Caco-2 (cell line): ENCODE measurements at regions not wholly inside any gene's neighbourhood (a gene's known extent, or its start where the extent isn't known, plus 50 kb on each side); places are given as distances from the start of the nearest gene placed in this dataset.

Source experiments
- BruUV-seq: library from RNA; stranded (reverse); fragments of 400-500 nt; replicated peaks from 2 replicates; lab custom pipeline; 2021; lab: Mats Ljungman, UMichigan
- CTCF ChIA-PET: fragments of 300-600 bp; sonication (Branson Sonifier 250); formaldehyde crosslinking; loops from one replicate; lab custom pipeline; 2022; ENCODE audit warnings: antibody characterized with exemption; lab: Charles Lee
- POLR2A ChIA-PET: fragments of 300-600 bp; sonication (Branson Sonifier 250); formaldehyde crosslinking; loops from one replicate; lab custom pipeline; 2022; ENCODE audit warnings: antibody characterized with exemption; lab: Charles Lee
- DNase-seq, 2 experiments: peaks; one replicate each; pipeline versions ENCODE4 v3.0.0 to v3.0.0-alpha.2; 2020 to 2022
- H3K27me3 ChIP-seq: replicated peaks from 2 replicates; pipeline ENCODE4 v1.6.0; 2011; ENCODE audit warnings: low read length; ENCODE audit not compliant: control insufficient read depth, insufficient read depth
- H3K36me3 ChIP-seq: 2 replicates; pipeline ENCODE4 v1.5.1; 2011; ENCODE audit warnings: low read length; ENCODE audit not compliant: control insufficient read depth, insufficient read depth
- H3K4me1 ChIP-seq: fragments of 250-450 bp; sonication (Bioruptor Pico); 2 replicates; pipeline ENCODE4 v1.5.1; 2020; ENCODE audit warnings: mild to moderate bottlenecking
- H3K4me3 ChIP-seq: 2 replicates; pipeline ENCODE4 v1.5.1; 2011; ENCODE audit warnings: low read depth, mild to moderate bottlenecking, control low read depth, low read length
- H3K9me3 ChIP-seq: fragments of 250-450 bp; sonication (Bioruptor Pico); 2 replicates; pipeline ENCODE4 v1.5.1; 2020; ENCODE audit warnings: mild to moderate bottlenecking, moderate library complexity
- H3K27ac Mint-ChIP-seq: one replicate; pipeline ENCODE4 v1.8.0; 2022; ENCODE audit warnings: mixed read lengths; ENCODE audit not compliant: unreplicated experiment
- H3K27me3 Mint-ChIP-seq: one replicate; pipeline ENCODE4 v1.8.0; 2022; ENCODE audit warnings: mixed read lengths; ENCODE audit not compliant: insufficient read depth, unreplicated experiment
- H3K36me3 Mint-ChIP-seq: one replicate; pipeline ENCODE4 v1.8.0; 2022; ENCODE audit warnings: mild to moderate bottlenecking, mixed read lengths; ENCODE audit not compliant: insufficient read depth, unreplicated experiment
- H3K4me1 Mint-ChIP-seq: one replicate; pipeline ENCODE4 v1.8.0; 2022; ENCODE audit warnings: low read depth, mixed read lengths; ENCODE audit not compliant: unreplicated experiment
- H3K4me3 Mint-ChIP-seq: one replicate; pipeline ENCODE4 v1.8.0; 2022; ENCODE audit warnings: mild to moderate bottlenecking, moderate library complexity, mixed read lengths; ENCODE audit not compliant: unreplicated experiment
- H3K9me3 Mint-ChIP-seq: one replicate; pipeline ENCODE4 v1.8.0; 2022; ENCODE audit warnings: mixed read lengths; ENCODE audit not compliant: unreplicated experiment
- intact Hi-C: fragments of 100-400 bp; cut with micrococcal nuclease; formaldehyde crosslinking; loops from one replicate; pipeline ENCODE4 v1.10.0; 2022; ENCODE audit not compliant: unreplicated experiment
- TF ChIP-seq, protein P1 (sequence below), 2 experiments: fragments of 200-600 bp in 1 of 2; IDR thresholded peaks; 1 replicate in 1 of 2; 2 replicates in 1 of 2; pipeline versions ENCODE4 v1.5.1 to v1.8.0; 2011 to 2022; ENCODE audit warnings: antibody characterized with exemption in 1 of 2, control low read depth in 1 of 2, inconsistent platforms in 1 of 2, low read depth in 1 of 2, low read length in 1 of 2, mild to moderate bottlenecking in 1 of 2, moderate library complexity in 1 of 2; ENCODE audit not compliant: insufficient read depth in 1 of 2, severe bottlenecking in 1 of 2, unreplicated experiment in 1 of 2

DNA sequence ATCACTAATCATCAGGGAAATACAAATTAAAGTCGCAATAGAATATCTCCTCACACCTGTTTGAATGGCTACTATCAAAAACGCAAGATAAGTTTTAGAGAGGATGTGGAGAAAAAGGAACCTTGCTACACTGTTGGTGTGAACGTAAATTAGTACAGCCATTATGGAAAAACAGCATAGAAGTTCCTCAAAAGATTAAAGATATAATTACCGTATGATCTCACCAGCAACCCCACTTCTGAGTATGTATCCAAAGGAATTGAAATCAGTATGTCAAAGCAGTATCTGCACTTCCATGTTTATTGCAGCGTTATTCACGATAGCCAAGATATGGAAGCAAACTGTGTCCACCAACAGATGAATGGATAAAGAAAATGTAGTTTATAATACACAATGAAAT lies 164.4 kb downstream of the ZNF365 start:
- no TSS peak for BruUV-seq
- no peaks in the 10 kb centered on the region for H3K27me3 ChIP-seq
- no peak overlapping the region for H3K4me3 ChIP-seq
- Mint-ChIP-seq H3K9me3 (no peaks in the 10 kb centered on the region), H3K4me3 (no peak overlapping the region), H3K27me3 (peaks cover 11% of the 10 kb centered on the region), H3K4me1 (no peaks in the 10 kb centered on the region), H3K36me3 (no peaks in the 10 kb centered on the region), H3K27ac (no peak overlapping the region)
- TF ChIP-seq, protein P1, sequence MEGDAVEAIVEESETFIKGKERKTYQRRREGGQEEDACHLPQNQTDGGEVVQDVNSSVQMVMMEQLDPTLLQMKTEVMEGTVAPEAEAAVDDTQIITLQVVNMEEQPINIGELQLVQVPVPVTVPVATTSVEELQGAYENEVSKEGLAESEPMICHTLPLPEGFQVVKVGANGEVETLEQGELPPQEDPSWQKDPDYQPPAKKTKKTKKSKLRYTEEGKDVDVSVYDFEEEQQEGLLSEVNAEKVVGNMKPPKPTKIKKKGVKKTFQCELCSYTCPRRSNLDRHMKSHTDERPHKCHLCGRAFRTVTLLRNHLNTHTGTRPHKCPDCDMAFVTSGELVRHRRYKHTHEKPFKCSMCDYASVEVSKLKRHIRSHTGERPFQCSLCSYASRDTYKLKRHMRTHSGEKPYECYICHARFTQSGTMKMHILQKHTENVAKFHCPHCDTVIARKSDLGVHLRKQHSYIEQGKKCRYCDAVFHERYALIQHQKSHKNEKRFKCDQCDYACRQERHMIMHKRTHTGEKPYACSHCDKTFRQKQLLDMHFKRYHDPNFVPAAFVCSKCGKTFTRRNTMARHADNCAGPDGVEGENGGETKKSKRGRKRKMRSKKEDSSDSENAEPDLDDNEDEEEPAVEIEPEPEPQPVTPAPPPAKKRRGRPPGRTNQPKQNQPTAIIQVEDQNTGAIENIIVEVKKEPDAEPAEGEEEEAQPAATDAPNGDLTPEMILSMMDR (IDR thresholded peaks at IDR 0.05; ENCODE audit: insufficient read depth in 1 of 2, low read depth in 1 of 2, low read length in 1 of 2, severe bottlenecking in 1 of 2, unreplicated experiment in 1 of 2) = no peak
- intact Hi-C loops = no loop called here
- DNase-seq = no peak
- no peaks in the 10 kb centered on the region for H3K36me3 ChIP-seq
- POLR2A ChIA-PET = no interaction called here
- CTCF ChIA-PET = no interaction called here
- H3K4me1 ChIP-seq = no peaks in the 10 kb centered on the region
- H3K9me3 ChIP-seq = 0 out of 2 replicates have a peak, but pooled peaks cover 3% of the 10 kb centered on the region

DNA sequence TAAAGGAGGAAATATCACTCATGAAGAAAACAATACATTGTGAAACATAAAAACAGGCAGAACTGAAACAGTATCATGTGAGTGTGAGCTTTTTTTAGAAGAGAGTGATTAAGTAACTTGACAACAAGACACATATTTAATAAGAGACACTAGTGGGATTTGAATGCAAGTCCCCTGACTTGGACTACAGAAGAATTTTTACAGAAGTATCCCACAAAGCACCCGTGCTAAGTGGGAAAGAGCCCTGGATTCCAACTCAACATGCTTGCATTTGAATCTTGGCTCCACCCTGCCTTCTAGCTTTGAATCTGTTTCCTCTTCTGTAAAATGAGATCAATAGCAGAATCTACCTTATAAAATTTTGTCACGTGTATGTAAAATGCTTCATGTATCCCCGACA lies 166.2 kb downstream of the ZNF365 start:
- ChIA-PET POLR2A (no interaction called here), CTCF (no interaction called here)
- Mint-ChIP-seq H3K36me3 (no peaks in the 10 kb centered on the region), H3K4me3 (no peak overlapping the region), H3K27me3 (peaks cover 10% of the 10 kb centered on the region), H3K9me3 (no peaks in the 10 kb centered on the region), H3K4me1 (no peaks in the 10 kb centered on the region), H3K27ac (no peak overlapping the region)
- H3K36me3 ChIP-seq = no peaks in the 10 kb centered on the region
- H3K9me3 ChIP-seq = 0 out of 2 replicates have a peak, but pooled peaks cover 3% of the 10 kb centered on the region
- TF ChIP-seq, protein P1 (IDR thresholded peaks at IDR 0.05; ENCODE audit: insufficient read depth in 1 of 2, low read depth in 1 of 2, low read length in 1 of 2, severe bottlenecking in 1 of 2, unreplicated experiment in 1 of 2) = no peak
- H3K4me1 ChIP-seq = no peaks in the 10 kb centered on the region
- H3K4me3 ChIP-seq = no peak overlapping the region
- intact Hi-C loops = no loop called here
- no peak for DNase-seq
- no TSS peak for BruUV-seq
- no peaks in the 10 kb centered on the region for H3K27me3 ChIP-seq

DNA sequence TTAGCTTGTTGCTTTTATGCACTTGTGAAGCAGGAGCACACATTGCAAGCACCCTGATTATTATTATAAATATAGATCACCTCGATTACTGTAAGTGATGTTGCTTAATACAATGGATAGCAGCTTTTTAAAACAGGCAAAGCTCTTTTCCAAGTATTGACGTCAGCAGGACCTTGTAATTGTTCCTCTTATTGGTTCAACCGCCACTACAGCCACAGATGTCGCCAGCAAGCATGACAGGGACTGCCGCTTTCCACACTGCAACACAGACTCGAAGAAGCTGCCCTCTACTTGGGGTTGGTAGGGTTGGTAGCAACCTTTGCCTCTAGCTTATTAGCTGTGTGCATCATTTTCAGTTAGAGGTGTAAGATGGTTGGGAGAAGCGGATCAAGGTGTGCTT lies 167.6 kb downstream of the ZNF365 start:
- Mint-ChIP-seq H3K4me1 (no peaks in the 10 kb centered on the region), H3K36me3 (no peaks in the 10 kb centered on the region), H3K4me3 (no peak overlapping the region), H3K9me3 (no peaks in the 10 kb centered on the region), H3K27me3 (peaks cover 10% of the 10 kb centered on the region), H3K27ac (no peak overlapping the region)
- CTCF ChIA-PET = no interaction called here
- DNase-seq = no peak
- Histone ChIP-seq H3K36me3 (no peaks in the 10 kb centered on the region), H3K9me3 (0 out of 2 replicates have a peak, but pooled peaks cover 3% of the 10 kb centered on the region), H3K4me1 (no peaks in the 10 kb centered on the region), H3K4me3 (no peak overlapping the region), H3K27me3 (no peaks in the 10 kb centered on the region)
- TF ChIP-seq, protein P1 (IDR thresholded peaks at IDR 0.05; ENCODE audit: insufficient read depth in 1 of 2, low read depth in 1 of 2, low read length in 1 of 2, severe bottlenecking in 1 of 2, unreplicated experiment in 1 of 2) = no peak
- intact Hi-C loops = no loop called here
- no TSS peak for BruUV-seq
- POLR2A ChIA-PET = no interaction called here
